Stimulated activated CD8-positive, alpha-beta memory T cell treated with anti-CD3 and anti-CD28 coated beads, Interleukin-12 subunit alpha, Interleukin-12 subunit beta, amount 100 ng/mL, for 24 hours (primary cell): ENCODE measurements at regions not wholly inside any gene's neighbourhood (a gene's known extent, or its start where the extent isn't known, plus 50 kb on each side); places are given as distances from the start of the nearest gene placed in this dataset.

Experiments
- DNase-seq: peaks from one replicate; pipeline ENCODE4 v3.0.0-alpha.2; 2020; ENCODE audit errors: extremely low read depth

- DNase-seq, result no peak
Observed at GRCh38 chr17:79246225-79247190, 171.9 kb downstream of the ENGASE start.

- no peak for DNase-seq
Observed at GRCh38 chr17:79244665-79245064, 170.0 kb downstream of the ENGASE start.

- no peak for DNase-seq
Observed at GRCh38 chr17:79243996-79244395, 169.4 kb downstream of the ENGASE start.

GRCh38 chr17:79243603-79243990, 169.0 kb downstream of the ENGASE start:
- DNase-seq, result no peak

- DNase-seq, result no peak
Observed at GRCh38 chr17:79242873-79243602, 168.4 kb downstream of the ENGASE start.

- no peak for DNase-seq
Observed at GRCh38 chr17:79242393-79242792, 167.8 kb downstream of the ENGASE start.

GRCh38 chr17:79241616-79242015, 167.0 kb downstream of the ENGASE start:
- no peak for DNase-seq

GRCh38 chr17:79239205-79239604, 164.6 kb downstream of the ENGASE start:
- DNase-seq, result no peak

- no peak for DNase-seq
Observed at GRCh38 chr17:79237448-79238053, 162.9 kb downstream of the ENGASE start.

- no peak for DNase-seq
Observed at GRCh38 chr17:79235808-79236207, 161.2 kb downstream of the ENGASE start.

GRCh38 chr17:79233916-79234551, 159.4 kb downstream of the ENGASE start:
- DNase-seq, result no peak

- no peak for DNase-seq
Observed at GRCh38 chr17:79232957-79233356, 158.3 kb downstream of the ENGASE start.

GRCh38 chr17:79231766-79232287, 157.2 kb downstream of the ENGASE start:
- no peak for DNase-seq

- DNase-seq, result no peak
Observed at GRCh38 chr17:79230576-79230975, 156.0 kb downstream of the ENGASE start.

- no peak for DNase-seq
Observed at GRCh38 chr17:79226037-79226436, 151.4 kb downstream of the ENGASE start.

- no peak for DNase-seq
Observed at GRCh38 chr17:79224903-79225302, 150.3 kb downstream of the ENGASE start.

- no peak for DNase-seq
Observed at GRCh38 chr17:79224476-79224875, 149.9 kb downstream of the ENGASE start.

- no peak for DNase-seq
Observed at GRCh38 chr17:79223953-79224352, 149.3 kb downstream of the ENGASE start.

GRCh38 chr17:79223471-79223870, 148.8 kb downstream of the ENGASE start:
- DNase-seq, result no peak

GRCh38 chr17:79221597-79221996, 147.0 kb downstream of the ENGASE start:
- DNase-seq, result no peak

- DNase-seq, result no peak
Observed at GRCh38 chr17:79220713-79221291, 146.2 kb downstream of the ENGASE start.
